T-helper 9 cell (primary cell): ENCODE measurements at regions not wholly inside any gene's neighbourhood (a gene's known extent, or its start where the extent isn't known, plus 50 kb on each side); places are given as distances from the start of the nearest gene placed in this dataset.
"Not testable (repeated sequence)": the region's sequence is repeated elsewhere in the genome, so short reads cannot be mapped to it uniquely, and the experiment has no call there.

ENCODE experiments used
- DNase-seq: peaks from one replicate; pipeline ENCODE4 v3.0.0-alpha.2; 2020

GRCh38 chr1:56099766-56100265, 479.5 kb downstream of the PLPP3 start:
- no peak for DNase-seq

GRCh38 chr1:56098946-56099345, 480.4 kb downstream of the PLPP3 start:
- no peak for DNase-seq

DNA sequence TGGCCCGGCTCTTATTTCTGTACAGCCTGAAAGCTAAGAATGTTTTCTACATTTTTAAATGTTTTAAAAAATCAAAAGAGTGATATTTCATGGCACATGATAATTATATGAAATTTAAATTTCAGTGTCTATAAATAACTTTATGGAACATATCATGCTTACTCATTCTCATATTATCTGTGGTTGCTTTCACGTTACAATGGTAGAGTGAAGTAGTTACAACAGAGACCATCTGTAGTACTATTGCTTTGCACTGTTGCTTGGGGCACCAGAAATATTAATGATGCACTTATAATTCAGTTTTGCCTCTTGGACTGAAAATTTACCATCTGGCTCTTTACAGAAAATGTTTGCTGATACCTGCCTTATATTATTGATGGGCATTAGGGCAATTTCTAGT, 481.6 kb downstream of the PLPP3 start:
- no peak for DNase-seq

DNA sequence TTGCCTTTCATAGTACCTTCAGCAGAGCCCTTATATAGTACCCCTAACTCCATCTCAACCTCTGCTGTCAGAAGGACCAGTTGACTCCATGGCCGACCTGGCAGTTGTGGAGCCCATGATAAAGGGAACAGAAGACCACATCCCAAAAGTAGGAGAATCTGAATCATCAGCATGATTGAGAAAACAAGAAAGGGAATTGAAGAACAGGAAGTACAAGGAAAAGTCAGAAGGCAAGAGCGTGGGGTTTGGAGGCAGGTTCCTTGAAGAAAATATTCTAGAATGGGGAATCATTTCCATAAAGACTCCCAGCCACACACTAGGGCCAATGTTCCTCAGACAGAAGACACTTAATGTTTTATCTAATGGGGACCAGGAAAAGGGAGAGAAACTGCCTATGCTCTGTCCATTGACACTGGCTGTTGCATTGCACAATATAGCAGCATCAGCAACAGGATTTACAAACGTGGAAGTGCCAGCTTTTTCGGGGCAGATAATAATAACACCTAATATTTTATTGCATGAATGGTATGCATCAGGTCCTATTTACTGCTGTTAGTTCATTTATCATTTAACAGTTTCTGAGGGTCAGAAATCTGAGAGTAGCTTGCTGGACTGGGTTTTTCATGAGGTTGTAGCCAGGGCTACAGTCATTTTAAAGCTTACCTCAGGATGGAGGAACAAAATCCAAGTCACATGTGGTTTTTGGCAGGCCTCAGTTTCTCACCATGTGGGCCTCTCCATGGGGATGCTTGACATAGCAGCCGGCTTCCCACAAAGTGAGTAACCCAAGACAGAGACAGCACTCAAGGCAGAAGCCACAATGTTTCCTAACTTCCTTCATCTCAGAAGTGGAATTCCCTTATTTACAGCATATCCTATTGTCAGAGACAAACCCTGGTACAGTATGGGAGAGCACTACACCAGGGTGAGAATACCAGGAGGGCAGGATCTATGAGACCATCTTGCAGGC, 483.4 kb downstream of the PLPP3 start:
- no peak for DNase-seq

GRCh38 chr1:56094168-56094567, 485.2 kb downstream of the PLPP3 start:
- DNase-seq = no peak

- DNase-seq = no peak
Observed at GRCh38 chr1:56092684-56093570, 486.4 kb downstream of the PLPP3 start.

DNA sequence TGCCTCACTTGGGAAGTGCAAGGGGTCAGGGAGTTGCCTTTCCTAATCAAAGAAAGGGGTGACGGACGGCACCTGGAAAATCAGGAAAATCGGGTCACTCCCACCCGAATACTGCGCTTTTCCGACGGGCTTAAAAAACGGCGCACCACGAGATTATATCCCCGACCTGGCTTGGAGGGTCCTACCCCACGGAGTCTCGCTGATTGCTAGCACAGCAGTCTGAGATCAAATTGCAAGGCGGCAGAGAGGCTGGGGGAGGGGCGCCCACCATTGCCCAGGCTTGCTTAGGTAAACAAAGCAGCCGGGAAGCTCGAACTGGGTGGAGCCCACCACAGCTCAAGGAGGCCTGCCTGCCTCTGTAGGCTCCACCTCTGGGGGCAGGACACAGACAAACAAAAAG, 489.5 kb downstream of the PLPP3 start:
- not testable (repeated sequence) for DNase-seq

- DNase-seq = no peak
Observed at GRCh38 chr1:56084246-56084645, 495.1 kb downstream of the PLPP3 start.

DNA sequence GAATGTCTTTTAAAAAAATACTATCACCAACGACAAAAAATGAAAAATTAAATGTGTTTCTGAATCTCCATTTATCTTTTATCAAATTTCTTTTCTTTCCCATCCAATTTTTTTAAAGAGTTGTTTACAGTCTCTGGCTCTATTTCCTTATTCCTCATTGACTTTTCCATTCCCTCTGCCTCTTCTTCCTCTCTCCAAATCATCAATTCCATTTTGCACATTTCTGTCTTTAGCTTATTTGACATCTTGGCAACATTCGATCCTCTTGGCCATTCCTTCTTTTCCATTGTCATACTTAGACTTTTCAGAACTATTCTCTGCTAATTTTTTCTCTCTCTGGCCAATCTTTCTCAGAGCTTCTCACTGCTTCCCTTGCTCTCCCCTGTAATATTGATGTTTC, 497.6 kb downstream of the PLPP3 start:
- no peak for DNase-seq

- DNase-seq = no peak
Observed at GRCh38 chr1:56081173-56081572, 498.2 kb downstream of the PLPP3 start.

DNA sequence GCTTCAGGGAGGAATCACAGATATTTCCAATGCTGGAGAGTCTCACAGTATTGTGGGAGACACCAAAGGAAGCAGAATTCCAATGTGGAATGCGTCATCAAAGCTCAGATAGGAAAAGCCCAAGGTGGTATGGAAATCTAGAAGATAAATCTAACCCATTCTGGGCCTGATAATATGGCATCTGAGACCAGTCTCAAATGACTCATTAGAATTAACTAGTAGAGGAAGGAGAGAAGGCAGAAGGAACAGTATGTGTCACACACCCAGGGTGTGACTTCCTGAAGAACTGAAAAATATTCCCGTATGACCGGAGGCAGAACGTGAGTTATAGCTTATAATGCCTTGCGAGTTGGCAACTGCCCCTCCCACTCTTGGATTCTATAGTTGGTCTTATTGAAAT, 499.2 kb downstream of the PLPP3 start:
- no peak for DNase-seq

DNA sequence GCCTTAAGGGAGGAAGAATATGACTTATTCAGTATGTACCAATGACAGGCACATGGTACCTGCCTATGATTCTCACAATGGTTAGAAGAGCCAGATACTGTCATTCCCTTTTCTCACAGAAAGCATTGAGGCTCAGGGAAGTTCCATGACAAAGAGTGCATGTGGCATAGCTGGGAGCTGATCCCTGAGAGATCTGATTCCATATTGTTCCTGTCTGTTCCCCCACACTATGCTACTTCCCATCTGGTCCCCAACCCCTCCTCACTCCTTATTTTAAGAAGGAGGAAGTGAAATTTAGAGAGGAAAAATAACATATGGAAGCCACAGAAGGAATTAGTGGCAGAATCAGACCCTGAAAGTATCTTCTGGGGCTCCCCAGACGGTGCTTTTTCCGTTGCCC, 500.0 kb downstream of the PLPP3 start:
- DNase-seq = no peak

DNA sequence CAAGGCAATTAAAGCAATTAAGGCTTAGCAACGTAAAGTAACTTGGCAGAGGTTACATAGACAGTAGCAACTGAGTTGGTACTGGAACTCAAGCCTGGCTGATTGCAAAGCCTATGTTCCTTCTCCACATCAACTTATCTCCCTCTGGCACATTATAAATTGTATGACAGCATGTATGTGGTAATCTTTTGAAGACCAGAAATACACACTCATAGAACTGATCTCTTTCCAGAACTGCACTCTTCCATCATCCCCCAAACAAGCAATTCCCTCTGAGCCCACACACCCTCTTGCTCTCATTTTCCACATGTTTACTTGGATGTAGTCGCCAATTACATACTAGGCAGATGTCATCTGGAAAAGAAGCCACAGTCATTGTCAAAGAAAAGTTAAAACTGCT, 502.2 kb downstream of the PLPP3 start:
- DNase-seq = no peak

- no peak for DNase-seq
Observed at GRCh38 chr1:56074007-56074651, 505.2 kb downstream of the PLPP3 start.

DNA sequence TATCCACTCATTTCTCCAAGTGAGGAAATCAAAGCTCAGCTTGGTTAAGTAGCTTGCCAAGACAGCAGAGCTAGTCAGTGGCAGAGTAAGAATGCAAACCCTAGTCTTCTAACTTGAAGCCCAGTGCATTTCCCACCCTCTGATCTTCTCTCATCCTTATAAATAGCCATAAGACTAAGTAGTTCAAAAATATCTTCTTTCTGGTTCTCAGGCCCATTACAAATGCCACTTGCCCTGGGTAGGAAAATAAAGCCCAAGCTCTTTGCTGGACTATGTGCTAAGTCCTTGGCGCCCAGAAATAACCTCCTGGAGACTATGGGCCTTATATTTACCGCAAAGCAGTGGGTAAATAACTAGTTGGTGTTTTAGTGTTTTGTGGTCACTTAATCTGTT, 505.8 kb downstream of the PLPP3 start:
- no peak for DNase-seq

DNA sequence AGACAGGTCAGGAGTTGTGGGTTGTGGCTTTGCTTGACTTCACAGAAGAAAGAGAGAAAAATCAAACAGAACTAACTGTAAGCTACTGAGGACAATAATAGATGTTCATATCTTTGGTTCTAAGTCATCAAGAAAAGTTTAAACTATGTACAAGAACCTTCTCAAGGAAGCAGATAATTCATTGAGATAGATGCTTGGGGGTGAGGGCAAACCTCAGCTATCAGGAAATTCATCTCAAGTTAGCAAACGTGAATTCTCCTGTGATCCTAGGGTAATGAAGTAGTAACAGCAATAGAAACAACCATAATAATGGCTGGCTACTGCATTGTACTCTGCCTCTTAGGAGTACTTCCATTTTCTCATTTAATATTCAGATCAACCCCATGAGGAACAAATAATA, 506.2 kb downstream of the PLPP3 start:
- DNase-seq = no peak

GRCh38 chr1:56072310-56072709, 507.1 kb downstream of the PLPP3 start:
- DNase-seq = no peak

DNA sequence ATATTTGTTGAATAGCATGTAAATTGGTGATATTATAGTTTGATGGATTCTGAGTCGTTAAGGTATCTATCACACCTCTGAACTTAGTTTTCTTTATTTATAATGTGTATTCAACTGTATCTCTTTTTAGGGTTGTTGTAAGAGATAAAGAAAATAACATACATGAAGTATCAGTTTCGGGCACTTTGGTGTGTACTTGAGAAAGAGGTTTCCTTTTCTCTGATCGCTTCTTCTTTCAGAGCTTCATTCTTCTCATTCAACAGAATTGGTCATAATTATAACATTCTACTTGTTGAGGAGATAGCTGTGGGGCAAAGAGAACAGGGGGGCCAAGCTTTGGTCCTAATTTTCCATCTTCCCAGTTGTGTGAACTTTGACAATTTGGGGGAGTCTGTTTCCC, 508.0 kb downstream of the PLPP3 start:
- DNase-seq = no peak

DNA sequence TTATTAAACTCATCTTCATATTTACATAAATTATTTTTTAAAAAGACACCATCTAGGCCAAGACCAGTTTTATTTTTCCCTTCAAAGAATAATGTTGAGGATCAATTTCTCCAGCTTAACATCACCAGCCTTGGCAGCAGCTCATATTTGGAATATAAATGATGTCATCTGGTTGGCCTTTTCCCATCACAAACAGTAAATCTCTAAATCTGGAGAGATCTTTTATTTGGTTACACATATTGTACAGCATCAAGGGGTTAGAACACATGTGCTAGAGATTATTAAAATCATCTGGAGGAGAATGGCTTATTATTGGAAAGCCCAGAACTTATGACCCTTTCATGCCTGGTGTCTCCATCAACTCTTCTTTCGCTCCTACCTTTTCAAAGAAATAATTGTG, 508.8 kb downstream of the PLPP3 start:
- no peak for DNase-seq

DNA sequence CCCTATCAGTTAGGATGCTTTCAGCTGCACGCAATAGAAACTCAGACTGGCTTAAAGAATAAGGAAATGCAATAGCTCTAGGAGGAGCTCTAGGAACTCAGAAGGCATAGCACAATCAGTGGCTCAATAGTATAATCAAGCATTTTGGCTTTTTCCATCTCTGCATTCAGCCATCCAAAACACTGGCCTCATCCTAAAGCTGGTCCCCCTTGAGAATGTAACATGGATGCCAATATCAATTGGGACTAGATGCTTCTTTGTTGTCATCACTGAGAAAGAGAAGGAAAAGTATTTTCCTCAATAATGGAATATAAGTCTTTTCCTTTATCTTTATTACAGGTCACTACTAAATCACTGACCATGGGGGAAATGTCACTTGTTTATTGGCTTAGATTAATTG, 509.5 kb downstream of the PLPP3 start:
- no peak for DNase-seq

GRCh38 chr1:56068908-56069307, 510.5 kb downstream of the PLPP3 start:
- DNase-seq = no peak

DNA sequence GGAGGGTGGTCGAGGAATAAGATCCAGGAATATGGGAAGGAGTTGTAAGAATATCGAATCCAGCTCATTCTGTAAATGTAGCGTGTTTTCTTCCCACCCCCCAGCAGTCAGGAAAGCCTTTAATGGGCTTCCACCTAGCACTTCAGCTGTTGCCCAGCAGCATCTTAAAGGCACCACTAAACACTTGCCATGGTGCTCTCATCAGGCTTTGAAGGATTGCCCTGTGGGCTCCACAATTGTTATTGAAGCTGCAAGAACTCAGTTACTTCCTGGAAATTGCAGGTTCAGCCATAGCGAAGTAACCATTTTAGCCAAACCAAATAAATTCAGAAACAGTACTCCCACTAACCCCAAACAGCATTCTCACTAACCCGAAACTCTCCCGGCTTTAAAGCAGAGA, 511.2 kb downstream of the PLPP3 start:
- no peak for DNase-seq

DNA sequence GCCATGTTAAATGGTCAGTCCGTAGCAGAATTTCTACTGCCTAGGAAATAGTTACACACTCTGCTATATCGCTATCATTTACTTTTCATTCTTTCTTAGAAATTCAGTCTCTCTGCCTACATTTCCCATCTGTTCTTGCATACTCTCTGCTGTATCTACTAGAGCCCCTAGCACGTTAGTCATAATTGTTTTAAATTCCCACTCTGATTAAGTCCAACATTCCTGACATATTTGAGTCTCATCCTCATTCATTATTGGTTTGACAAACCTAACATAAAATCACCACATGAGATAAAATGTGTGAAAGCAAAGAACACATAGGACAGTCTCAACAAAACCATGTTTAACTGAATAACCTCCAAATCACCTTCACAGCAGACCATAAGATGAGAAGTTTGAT, 513.6 kb downstream of the PLPP3 start:
- no peak for DNase-seq
